ENCODE measurements at regions not wholly inside any gene's neighbourhood (a gene's known extent, or its start where the extent isn't known, plus 50 kb on each side); places are given as distances from the start of the nearest gene placed in this dataset.

DNA sequence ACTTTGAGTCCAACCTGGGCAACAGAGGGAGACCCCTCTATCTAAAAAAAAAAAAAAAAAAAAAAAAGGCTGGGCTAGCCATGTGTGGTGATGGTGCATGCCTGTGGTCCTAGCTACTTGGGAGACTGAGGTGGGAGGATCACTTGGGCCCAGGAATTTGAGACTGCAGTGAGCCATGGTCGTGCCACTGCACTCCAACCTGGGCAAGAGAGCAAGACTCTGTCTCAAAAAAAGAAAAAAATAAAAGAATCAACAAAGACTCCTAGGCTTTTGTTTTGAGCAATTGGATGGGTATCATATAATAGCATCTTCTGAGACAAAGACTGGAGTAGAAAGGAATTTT, 481.7 kb upstream of the PAPPA start:
- TF ChIP-seq, protein P1, sequence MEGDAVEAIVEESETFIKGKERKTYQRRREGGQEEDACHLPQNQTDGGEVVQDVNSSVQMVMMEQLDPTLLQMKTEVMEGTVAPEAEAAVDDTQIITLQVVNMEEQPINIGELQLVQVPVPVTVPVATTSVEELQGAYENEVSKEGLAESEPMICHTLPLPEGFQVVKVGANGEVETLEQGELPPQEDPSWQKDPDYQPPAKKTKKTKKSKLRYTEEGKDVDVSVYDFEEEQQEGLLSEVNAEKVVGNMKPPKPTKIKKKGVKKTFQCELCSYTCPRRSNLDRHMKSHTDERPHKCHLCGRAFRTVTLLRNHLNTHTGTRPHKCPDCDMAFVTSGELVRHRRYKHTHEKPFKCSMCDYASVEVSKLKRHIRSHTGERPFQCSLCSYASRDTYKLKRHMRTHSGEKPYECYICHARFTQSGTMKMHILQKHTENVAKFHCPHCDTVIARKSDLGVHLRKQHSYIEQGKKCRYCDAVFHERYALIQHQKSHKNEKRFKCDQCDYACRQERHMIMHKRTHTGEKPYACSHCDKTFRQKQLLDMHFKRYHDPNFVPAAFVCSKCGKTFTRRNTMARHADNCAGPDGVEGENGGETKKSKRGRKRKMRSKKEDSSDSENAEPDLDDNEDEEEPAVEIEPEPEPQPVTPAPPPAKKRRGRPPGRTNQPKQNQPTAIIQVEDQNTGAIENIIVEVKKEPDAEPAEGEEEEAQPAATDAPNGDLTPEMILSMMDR (IDR thresholded peaks at IDR 0.05) = no peak
- TF ChIP-seq TCF7L2 (IDR thresholded peaks at IDR 0.05; ENCODE audit: low read depth, low read length) (no peak), SIN3A (IDR thresholded peaks at IDR 0.05; ENCODE audit: borderline replicate concordance, insufficient read depth, low read depth, low read length) (no peak)
- TF ChIP-seq, protein P2, sequence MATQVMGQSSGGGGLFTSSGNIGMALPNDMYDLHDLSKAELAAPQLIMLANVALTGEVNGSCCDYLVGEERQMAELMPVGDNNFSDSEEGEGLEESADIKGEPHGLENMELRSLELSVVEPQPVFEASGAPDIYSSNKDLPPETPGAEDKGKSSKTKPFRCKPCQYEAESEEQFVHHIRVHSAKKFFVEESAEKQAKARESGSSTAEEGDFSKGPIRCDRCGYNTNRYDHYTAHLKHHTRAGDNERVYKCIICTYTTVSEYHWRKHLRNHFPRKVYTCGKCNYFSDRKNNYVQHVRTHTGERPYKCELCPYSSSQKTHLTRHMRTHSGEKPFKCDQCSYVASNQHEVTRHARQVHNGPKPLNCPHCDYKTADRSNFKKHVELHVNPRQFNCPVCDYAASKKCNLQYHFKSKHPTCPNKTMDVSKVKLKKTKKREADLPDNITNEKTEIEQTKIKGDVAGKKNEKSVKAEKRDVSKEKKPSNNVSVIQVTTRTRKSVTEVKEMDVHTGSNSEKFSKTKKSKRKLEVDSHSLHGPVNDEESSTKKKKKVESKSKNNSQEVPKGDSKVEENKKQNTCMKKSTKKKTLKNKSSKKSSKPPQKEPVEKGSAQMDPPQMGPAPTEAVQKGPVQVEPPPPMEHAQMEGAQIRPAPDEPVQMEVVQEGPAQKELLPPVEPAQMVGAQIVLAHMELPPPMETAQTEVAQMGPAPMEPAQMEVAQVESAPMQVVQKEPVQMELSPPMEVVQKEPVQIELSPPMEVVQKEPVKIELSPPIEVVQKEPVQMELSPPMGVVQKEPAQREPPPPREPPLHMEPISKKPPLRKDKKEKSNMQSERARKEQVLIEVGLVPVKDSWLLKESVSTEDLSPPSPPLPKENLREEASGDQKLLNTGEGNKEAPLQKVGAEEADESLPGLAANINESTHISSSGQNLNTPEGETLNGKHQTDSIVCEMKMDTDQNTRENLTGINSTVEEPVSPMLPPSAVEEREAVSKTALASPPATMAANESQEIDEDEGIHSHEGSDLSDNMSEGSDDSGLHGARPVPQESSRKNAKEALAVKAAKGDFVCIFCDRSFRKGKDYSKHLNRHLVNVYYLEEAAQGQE (IDR thresholded peaks at IDR 0.05; ENCODE audit: insufficient read depth in 1 of 2, low read depth in 2 of 2, low read length in 1 of 2) = no peak
